DOHH2 (cell line): ENCODE measurements at regions not wholly inside any gene's neighbourhood (a gene's known extent, or its start where the extent isn't known, plus 50 kb on each side); places are given as distances from the start of the nearest gene placed in this dataset.

Experiments used
- CTCF ChIP-seq: fragments of 200-600 bp; sonication (generic); IDR thresholded peaks from one replicate; pipeline ENCODE4 v1.5.1; 2014; ENCODE audit warnings: antibody characterized with exemption, mild to moderate bottlenecking, low read depth, low read length; ENCODE audit not compliant: poor library complexity, severe bottlenecking
- EZH2phosphoT487 ChIP-seq: fragments of 200-600 bp; sonication (generic); IDR thresholded peaks from 2 replicates; pipeline ENCODE4 v1.6.1; 2017; ENCODE audit warnings: borderline replicate concordance, mild to moderate bottlenecking, antibody characterized with exemption, low read length, moderate library complexity, mixed read lengths

GRCh38 chr10:64873959-64874358 is 1352.8 kb downstream of the REEP3 start:
- TF ChIP-seq CTCF (no peak), EZH2phosphoT487 (no peak)
